Body of pancreas (tissue), 4 donors: ENCODE measurements at regions not wholly inside any gene's neighbourhood (a gene's known extent, or its start where the extent isn't known, plus 50 kb on each side); places are given as distances from the start of the nearest gene placed in this dataset.

Experiments
- CTCF ChIP-seq, 7 experiments: fragments of 450-650 bp in 4 of 7; fragments of 200-600 bp in 3 of 7; sonication (generic) in 3 of 7; IDR thresholded peaks; one replicate each; pipeline ENCODE4 v1.5.1; 2016 to 2019; ENCODE audit warnings: antibody characterized with exemption in 7 of 7
- POLR2A ChIP-seq, 3 donors: fragments of 450-650 bp; IDR thresholded peaks; one replicate each; pipeline ENCODE4 v1.6.1; 2016; ENCODE audit warnings: antibody characterized with exemption in 3 of 3, mild to moderate bottlenecking in 2 of 3

- no peak for TF ChIP-seq CTCF (IDR thresholded peaks at IDR 0.05)
- TF ChIP-seq POLR2A (IDR thresholded peaks at IDR 0.05) = no peak
These were observed 161.5 kb downstream of the NUAK1 start for GRCh38 chr12:105977236-105977635.
